ENCODE measurements at regions not wholly inside any gene's neighbourhood (a gene's known extent, or its start where the extent isn't known, plus 50 kb on each side); places are given as distances from the start of the nearest gene placed in this dataset.

GRCh38 chr2:150156415-150156814, 331.1 kb downstream of the RND3 start:
- intact Hi-C loops (cut with micrococcal nuclease): no loop called here
- ATAC-seq (no peak), DNase-seq (ENCODE audit: low read depth, low spot score) (no peak)
- Histone ChIP-seq H3K27ac (ENCODE audit: low read depth, low read length) (no peak overlapping the region), H3K4me3 (replicated peaks in 1 of 2; ENCODE audit: low read depth in 1 of 2, low read length in 2 of 2) (no peak overlapping the region), H3K9me2 (ENCODE audit: insufficient read depth) (no peaks in the 10 kb centered on the region), H2AFZ (ENCODE audit: low read depth, low read length, poor library complexity, severe bottlenecking) (no peak overlapping the region), H3K4me2 (ENCODE audit: low read length) (no peak overlapping the region), H3K4me1 (ENCODE audit: control insufficient read depth in 1 of 2, insufficient read depth in 2 of 2, low read length in 2 of 2) (no peaks in the 10 kb centered on the region), H3K27me3 (ENCODE audit: insufficient read depth, low read length) (no peaks in the 10 kb centered on the region), H3K9me3 (ENCODE audit: control insufficient read depth in 1 of 2, insufficient read depth in 1 of 2, low read depth in 1 of 2, low read length in 2 of 2) (no peaks in the 10 kb centered on the region), H3K36me3 (ENCODE audit: control insufficient read depth in 1 of 2, insufficient read depth in 2 of 2, low read length in 2 of 2) (no peaks in the 10 kb centered on the region), H3K79me2 (ENCODE audit: insufficient read depth, low read length) (no peaks in the 10 kb centered on the region), H4K20me1 (ENCODE audit: insufficient read depth) (no peaks in the 10 kb centered on the region), H3K9ac (ENCODE audit: low read length) (no peak overlapping the region)
- no TSS peak for BruUV-seq (replicated peaks)
- TF ChIP-seq SRF (IDR thresholded peaks at IDR 0.05; ENCODE audit: low read depth) (no peak), EZH2 (IDR thresholded peaks at IDR 0.05) (no peak), ZFX (IDR thresholded peaks at IDR 0.05) (no peak), ZNF274 (IDR thresholded peaks at IDR 0.05; ENCODE audit: low read depth, low read length) (no peak), TCF7L2 (IDR thresholded peaks at IDR 0.05; ENCODE audit: borderline replicate concordance, extremely low read depth, insufficient read depth, insufficient read length) (no peak), SP1 (IDR thresholded peaks at IDR 0.05; ENCODE audit: low read depth) (no peak), EGR1 (IDR thresholded peaks at IDR 0.05; ENCODE audit: low read depth) (no peak), CTCF (IDR thresholded peaks at IDR 0.05 in 2 of 3, conservative IDR thresholded peaks at IDR 0.05 in 1 of 3; ENCODE audit: borderline replicate concordance in 1 of 3, insufficient read depth in 1 of 3, low read depth in 2 of 3, low read length in 2 of 3) (no peak), FOSL1 (IDR thresholded peaks at IDR 0.05; ENCODE audit: low read depth) (no peak)
- TF ChIP-seq, protein P1, sequence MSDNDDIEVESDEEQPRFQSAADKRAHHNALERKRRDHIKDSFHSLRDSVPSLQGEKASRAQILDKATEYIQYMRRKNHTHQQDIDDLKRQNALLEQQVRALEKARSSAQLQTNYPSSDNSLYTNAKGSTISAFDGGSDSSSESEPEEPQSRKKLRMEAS (IDR thresholded peaks at IDR 0.05): no peak
- TF ChIP-seq, protein P2, sequence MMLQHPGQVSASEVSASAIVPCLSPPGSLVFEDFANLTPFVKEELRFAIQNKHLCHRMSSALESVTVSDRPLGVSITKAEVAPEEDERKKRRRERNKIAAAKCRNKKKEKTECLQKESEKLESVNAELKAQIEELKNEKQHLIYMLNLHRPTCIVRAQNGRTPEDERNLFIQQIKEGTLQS (IDR thresholded peaks at IDR 0.05): no peak
- ChIA-PET RAD21 (ENCODE audit: low non-redundant PET in 1 of 2, low total read pairs in 2 of 2, uncharacterized antibody in 2 of 2, unreplicated experiment in 2 of 2) (no interaction called here), CTCF (no interaction called here), POLR2A (interaction anchor here (0.6 kb wide), 1 partner anchor 16 kb away, joined by 3 read pairs; no protein-coding TSS in a partner anchor)
